Dedifferentiated amniotic fluid mesenchymal stem cell (primary cell): ENCODE measurements at regions not wholly inside any gene's neighbourhood (a gene's known extent, or its start where the extent isn't known, plus 50 kb on each side); places are given as distances from the start of the nearest gene placed in this dataset.
"Not testable (repeated sequence)": the region's sequence is repeated elsewhere in the genome, so short reads cannot be mapped to it uniquely, and the experiment has no call there.

ENCODE experiments used
- DNase-seq: peaks from one replicate; pipeline ENCODE4 v3.0.0-alpha.2; 2016; ENCODE audit errors: extremely low spot score

- DNase-seq = no peak
These were observed 74.6 kb downstream of the TRIM42 start for GRCh38 chr3:140752499-140752898.

GRCh38 chr3:140753865-140754754 lies 76.2 kb downstream of the TRIM42 start:
- no peak for DNase-seq

- DNase-seq = no peak
These were observed 77.1 kb downstream of the TRIM42 start for GRCh38 chr3:140754936-140755335.

GRCh38 chr3:140756240-140757016 lies 78.6 kb downstream of the TRIM42 start:
- DNase-seq = no peak

- DNase-seq = no peak
These were observed 81.1 kb downstream of the TRIM42 start for GRCh38 chr3:140758791-140759444.

GRCh38 chr3:140760324-140761075 lies 82.6 kb downstream of the TRIM42 start:
- DNase-seq = no peak

- DNase-seq = no peak
These were observed 83.3 kb downstream of the TRIM42 start for GRCh38 chr3:140761076-140761639.

GRCh38 chr3:140762746-140763145 lies 84.9 kb downstream of the TRIM42 start:
- DNase-seq = no peak

GRCh38 chr3:140763532-140763931 lies 85.7 kb downstream of the TRIM42 start:
- DNase-seq = no peak

- no peak for DNase-seq
These were observed 87.4 kb downstream of the TRIM42 start for GRCh38 chr3:140765246-140765645.

GRCh38 chr3:140766465-140766864 lies 88.6 kb downstream of the TRIM42 start:
- no peak for DNase-seq

- DNase-seq = no peak
These were observed 89.7 kb downstream of the TRIM42 start for GRCh38 chr3:140767566-140767965.

GRCh38 chr3:140768941-140769340 lies 91.1 kb downstream of the TRIM42 start:
- DNase-seq = no peak

GRCh38 chr3:140769951-140770350 lies 92.1 kb downstream of the TRIM42 start:
- DNase-seq = no peak

GRCh38 chr3:140770977-140771667 lies 93.3 kb downstream of the TRIM42 start:
- no peak for DNase-seq

GRCh38 chr3:140777631-140778233 lies 99.9 kb downstream of the TRIM42 start:
- no peak for DNase-seq

GRCh38 chr3:140791368-140791767 lies 113.5 kb downstream of the TRIM42 start:
- DNase-seq = no peak

GRCh38 chr3:140794507-140794906 lies 116.6 kb downstream of the TRIM42 start:
- DNase-seq = no peak

GRCh38 chr3:140802898-140803297 lies 125.0 kb downstream of the TRIM42 start:
- not testable (repeated sequence) for DNase-seq

GRCh38 chr3:140809316-140809715 lies 131.5 kb downstream of the TRIM42 start:
- DNase-seq = no peak
